ENCODE measurements at regions not wholly inside any gene's neighbourhood (a gene's known extent, or its start where the extent isn't known, plus 50 kb on each side); places are given as distances from the start of the nearest gene placed in this dataset.

DNA sequence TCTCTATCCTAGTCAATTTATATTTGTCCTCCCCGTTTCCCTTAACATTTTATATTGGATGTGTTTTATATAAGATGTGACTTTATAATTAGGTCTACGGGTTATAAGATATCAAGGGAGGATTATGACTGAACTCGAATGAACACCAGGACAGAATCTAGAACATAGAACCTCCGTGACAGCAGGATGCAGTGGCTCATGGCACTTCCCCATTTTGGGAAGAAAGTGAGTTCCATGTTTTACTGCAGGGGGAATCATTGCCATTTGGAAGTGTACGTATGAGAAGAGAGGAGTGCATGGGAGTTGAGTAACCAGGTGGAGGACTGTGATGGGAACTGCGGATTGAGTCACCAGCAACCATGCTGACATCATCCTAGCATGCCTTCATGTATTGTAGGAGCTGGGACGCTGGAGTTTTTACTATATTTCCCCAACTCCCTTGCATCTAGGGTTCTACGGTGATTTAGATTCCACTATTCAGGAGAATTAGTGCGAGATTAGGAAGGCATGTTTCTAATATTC is 56.1 kb upstream of the FOXC1 start:
- Histone ChIP-seq H2AFZ (ENCODE audit: low read length) (no peak overlapping the region), H4K20me1 (ENCODE audit: insufficient read depth, low read length) (no peaks in the 10 kb centered on the region), H3K9me2 (ENCODE audit: insufficient read depth, low read length) (no peaks in the 10 kb centered on the region), H3K4me3 (ENCODE audit: low read depth, low read length, poor library complexity, severe bottlenecking) (no peak overlapping the region), H3K9me3 (ENCODE audit: low read length) (no peaks in the 10 kb centered on the region), H3K27ac (ENCODE audit: low read depth, low read length, poor library complexity, severe bottlenecking) (no peak overlapping the region), H3K4me2 (ENCODE audit: low read length) (no peak overlapping the region), H3K36me3 (ENCODE audit: insufficient read depth, low read length) (no peaks in the 10 kb centered on the region), H3K4me1 (ENCODE audit: insufficient read depth, low read length, poor library complexity, severe bottlenecking) (no peaks in the 10 kb centered on the region), H3K79me2 (ENCODE audit: insufficient read depth, low read depth, low read length) (no peaks in the 10 kb centered on the region)
- TF ChIP-seq, protein P1, sequence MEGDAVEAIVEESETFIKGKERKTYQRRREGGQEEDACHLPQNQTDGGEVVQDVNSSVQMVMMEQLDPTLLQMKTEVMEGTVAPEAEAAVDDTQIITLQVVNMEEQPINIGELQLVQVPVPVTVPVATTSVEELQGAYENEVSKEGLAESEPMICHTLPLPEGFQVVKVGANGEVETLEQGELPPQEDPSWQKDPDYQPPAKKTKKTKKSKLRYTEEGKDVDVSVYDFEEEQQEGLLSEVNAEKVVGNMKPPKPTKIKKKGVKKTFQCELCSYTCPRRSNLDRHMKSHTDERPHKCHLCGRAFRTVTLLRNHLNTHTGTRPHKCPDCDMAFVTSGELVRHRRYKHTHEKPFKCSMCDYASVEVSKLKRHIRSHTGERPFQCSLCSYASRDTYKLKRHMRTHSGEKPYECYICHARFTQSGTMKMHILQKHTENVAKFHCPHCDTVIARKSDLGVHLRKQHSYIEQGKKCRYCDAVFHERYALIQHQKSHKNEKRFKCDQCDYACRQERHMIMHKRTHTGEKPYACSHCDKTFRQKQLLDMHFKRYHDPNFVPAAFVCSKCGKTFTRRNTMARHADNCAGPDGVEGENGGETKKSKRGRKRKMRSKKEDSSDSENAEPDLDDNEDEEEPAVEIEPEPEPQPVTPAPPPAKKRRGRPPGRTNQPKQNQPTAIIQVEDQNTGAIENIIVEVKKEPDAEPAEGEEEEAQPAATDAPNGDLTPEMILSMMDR (conservative IDR thresholded peaks at IDR 0.05; ENCODE audit: low read length) = no peak
- TF ChIP-seq EZH2phosphoT487 (IDR thresholded peaks at IDR 0.05; ENCODE audit: borderline replicate concordance, low read depth, low read length) = no peak
- no peak for DNase-seq (ENCODE audit: low spot score)
- no TSS peak for BruUV-seq (replicated peaks)
- intact Hi-C loops (cut with micrococcal nuclease; ENCODE audit: unreplicated experiment) = no loop called here
- ChIA-PET CTCF (ENCODE audit: unreplicated experiment) (no interaction called here), POLR2A (no interaction called here)

DNA sequence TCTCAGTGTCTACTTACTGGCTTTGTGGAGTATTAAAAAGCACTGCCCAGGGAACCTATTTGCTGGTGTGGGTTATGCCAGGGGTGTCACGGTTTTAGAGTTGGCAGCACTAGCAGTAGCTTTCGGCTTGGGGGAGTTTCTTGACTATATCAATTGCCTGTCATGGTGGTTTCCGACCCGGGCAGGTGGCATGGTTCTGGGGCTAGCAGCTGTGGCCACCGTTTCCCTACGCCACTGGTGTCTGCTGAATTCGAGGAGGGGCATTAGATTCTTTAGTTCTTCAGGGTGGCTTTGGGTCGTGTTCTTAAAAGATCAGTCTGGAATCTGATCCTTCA is 55.6 kb upstream of the FOXC1 start:
- Histone ChIP-seq H3K4me1 (ENCODE audit: insufficient read depth, low read length, poor library complexity, severe bottlenecking) (no peaks in the 10 kb centered on the region), H3K36me3 (ENCODE audit: insufficient read depth, low read length) (no peaks in the 10 kb centered on the region), H3K9me3 (ENCODE audit: low read length) (no peaks in the 10 kb centered on the region), H3K79me2 (ENCODE audit: insufficient read depth, low read depth, low read length) (no peaks in the 10 kb centered on the region), H3K9me2 (ENCODE audit: insufficient read depth, low read length) (no peaks in the 10 kb centered on the region), H4K20me1 (ENCODE audit: insufficient read depth, low read length) (no peaks in the 10 kb centered on the region), H3K4me2 (ENCODE audit: low read length) (no peak overlapping the region), H3K4me3 (ENCODE audit: low read depth, low read length, poor library complexity, severe bottlenecking) (no peak overlapping the region), H2AFZ (ENCODE audit: low read length) (no peak overlapping the region), H3K27ac (ENCODE audit: low read depth, low read length, poor library complexity, severe bottlenecking) (no peak overlapping the region)
- CTCF ChIA-PET (ENCODE audit: unreplicated experiment) = no interaction called here
- intact Hi-C loops (cut with micrococcal nuclease; ENCODE audit: unreplicated experiment) = no loop called here
- POLR2A ChIA-PET = no interaction called here
- TF ChIP-seq, protein P1 (conservative IDR thresholded peaks at IDR 0.05; ENCODE audit: low read length) = no peak
- TF ChIP-seq EZH2phosphoT487 (IDR thresholded peaks at IDR 0.05; ENCODE audit: borderline replicate concordance, low read depth, low read length) = no peak
- no TSS peak for BruUV-seq (replicated peaks)
- no peak for DNase-seq (ENCODE audit: low spot score)

GRCh38 chr6:1554476-1555310 is 55.0 kb upstream of the FOXC1 start:
- TF ChIP-seq EZH2phosphoT487 (IDR thresholded peaks at IDR 0.05; ENCODE audit: borderline replicate concordance, low read depth, low read length) = no peak
- TF ChIP-seq, protein P1 (conservative IDR thresholded peaks at IDR 0.05; ENCODE audit: low read length) = peak; percentile 35
- H3K79me2 ChIP-seq (ENCODE audit: insufficient read depth, low read depth, low read length) = no peaks in the 10 kb centered on the region
- BruUV-seq (replicated peaks) = no TSS peak
- POLR2A ChIA-PET = no interaction called here
- H3K27ac ChIP-seq (ENCODE audit: low read depth, low read length, poor library complexity, severe bottlenecking) = no peak overlapping the region
- H2AFZ ChIP-seq (ENCODE audit: low read length) = no peak overlapping the region
- H3K4me2 ChIP-seq (ENCODE audit: low read length) = no peak overlapping the region
- DNase-seq (ENCODE audit: low spot score) = no peak
- CTCF ChIA-PET (ENCODE audit: unreplicated experiment) = no interaction called here
- H3K36me3 ChIP-seq (ENCODE audit: insufficient read depth, low read length) = no peaks in the 10 kb centered on the region
- H3K4me1 ChIP-seq (ENCODE audit: insufficient read depth, low read length, poor library complexity, severe bottlenecking) = no peaks in the 10 kb centered on the region
- H3K9me2 ChIP-seq (ENCODE audit: insufficient read depth, low read length) = no peaks in the 10 kb centered on the region
- H3K4me3 ChIP-seq (ENCODE audit: low read depth, low read length, poor library complexity, severe bottlenecking) = no peak overlapping the region
- H3K9me3 ChIP-seq (ENCODE audit: low read length) = no peaks in the 10 kb centered on the region
- intact Hi-C loops (cut with micrococcal nuclease; ENCODE audit: unreplicated experiment) = no loop called here
- no peaks in the 10 kb centered on the region for H4K20me1 ChIP-seq (ENCODE audit: insufficient read depth, low read length)
